GM12892 (cell line): ENCODE measurements at regions not wholly inside any gene's neighbourhood (a gene's known extent, or its start where the extent isn't known, plus 50 kb on each side); places are given as distances from the start of the nearest gene placed in this dataset.

ENCODE experiments used
- POLR2A ChIP-seq: IDR thresholded peaks from 2 replicates; pipeline ENCODE4 v1.6.1; 2011; ENCODE audit warnings: low read depth, low read length, control low read depth
- POLR2AphosphoS5 ChIP-seq: IDR thresholded peaks from 2 replicates; pipeline ENCODE4 v1.6.1; 2011; ENCODE audit warnings: low read depth, low read length, control low read depth

DNA sequence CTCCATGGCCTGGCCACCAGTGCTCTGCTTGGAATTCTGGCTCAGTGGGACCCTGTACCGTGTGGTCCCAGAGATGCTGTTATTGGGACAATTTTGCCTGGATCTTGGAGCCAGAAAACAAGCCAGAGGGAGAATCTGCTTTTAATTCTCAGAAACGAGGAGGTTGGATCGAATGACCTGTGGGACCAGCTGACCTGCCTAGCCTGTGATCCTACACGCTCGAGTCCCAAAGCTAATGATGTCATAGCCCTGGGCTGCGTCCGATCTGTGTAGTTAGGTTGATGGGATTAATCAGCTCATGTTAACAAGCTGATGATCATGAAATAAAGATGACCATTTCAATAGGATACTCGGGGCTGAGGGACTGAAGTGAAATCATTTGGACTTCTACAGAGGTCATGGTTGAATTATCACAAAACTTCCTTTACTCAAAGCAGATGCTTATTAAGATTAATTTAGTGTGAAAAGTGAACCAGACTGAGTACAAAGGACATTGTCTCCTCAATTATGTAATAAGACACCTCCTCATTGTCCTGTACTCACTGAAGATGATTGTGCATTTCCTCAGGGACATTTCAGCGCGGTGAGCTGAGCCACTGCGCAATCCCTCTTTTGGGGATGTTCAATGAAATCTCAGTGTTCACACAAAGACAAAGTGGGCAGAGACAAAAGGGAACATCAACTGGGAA lies 51.9 kb upstream of the STX18 start:
- TF ChIP-seq POLR2AphosphoS5 (no peak), POLR2A (no peak)
